G401 (cell line): ENCODE measurements at regions not wholly inside any gene's neighbourhood (a gene's known extent, or its start where the extent isn't known, plus 50 kb on each side); places are given as distances from the start of the nearest gene placed in this dataset.

Experiments used
- DNase-seq: peaks from one replicate; pipeline ENCODE4 v3.0.0-alpha.2; 2015; ENCODE audit warnings: low spot score
- in situ Hi-C: cut with HindIII; loops from 2 replicates; pipeline ENCODE4 v1.10.0; 2016; ENCODE audit warnings: low sequenced_read_pairs, mixed read lengths

DNA sequence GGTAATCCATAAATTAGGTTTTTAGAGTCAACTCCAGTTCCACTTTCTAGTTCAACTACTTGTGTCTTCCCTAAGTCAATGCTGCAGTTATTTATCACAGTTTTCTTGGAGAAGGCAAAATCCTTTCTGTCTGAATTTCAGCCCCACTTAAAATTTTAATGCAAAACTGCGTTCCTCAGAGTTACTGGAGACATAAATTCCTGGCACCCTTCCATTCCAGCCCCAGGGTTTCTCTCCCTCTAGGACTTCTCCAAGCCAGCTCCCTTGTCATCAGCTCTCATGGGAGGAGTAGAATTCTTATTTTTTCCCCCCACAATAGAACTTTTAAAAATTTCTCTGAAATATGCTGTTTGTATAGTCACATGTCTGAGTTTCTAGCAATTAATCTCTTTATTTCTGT lies 50.6 kb upstream of the PHOX2B start:
- in situ Hi-C loops = no loop called here

More for the DNA sequence above, 50.6 kb upstream of the PHOX2B start:
- DNase-seq = no peak
